ENCODE measurements at regions not wholly inside any gene's neighbourhood (a gene's known extent, or its start where the extent isn't known, plus 50 kb on each side); places are given as distances from the start of the nearest gene placed in this dataset.

DNA sequence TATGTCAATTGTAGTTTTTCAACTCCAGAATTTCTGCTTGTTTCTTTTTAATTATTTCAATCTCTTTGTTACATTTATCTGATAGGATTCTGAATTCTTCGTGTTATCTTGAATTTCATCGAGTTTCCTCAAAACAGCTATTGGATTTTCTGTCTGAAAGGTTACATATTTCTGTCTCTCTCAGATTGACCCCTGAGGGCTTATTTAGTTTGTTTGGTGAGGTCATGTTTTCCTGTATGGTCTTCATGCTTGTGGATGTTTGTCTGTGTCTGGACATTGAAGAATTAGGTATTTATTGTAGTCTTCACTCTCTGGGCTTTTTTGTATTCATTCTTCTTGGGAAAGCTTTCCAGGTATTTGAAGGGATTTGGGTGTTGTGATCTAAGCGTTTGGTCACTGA, 85.6 kb downstream of the SNAPC1 start:
- no peak for DNase-seq (ENCODE audit: low spot score)

DNA sequence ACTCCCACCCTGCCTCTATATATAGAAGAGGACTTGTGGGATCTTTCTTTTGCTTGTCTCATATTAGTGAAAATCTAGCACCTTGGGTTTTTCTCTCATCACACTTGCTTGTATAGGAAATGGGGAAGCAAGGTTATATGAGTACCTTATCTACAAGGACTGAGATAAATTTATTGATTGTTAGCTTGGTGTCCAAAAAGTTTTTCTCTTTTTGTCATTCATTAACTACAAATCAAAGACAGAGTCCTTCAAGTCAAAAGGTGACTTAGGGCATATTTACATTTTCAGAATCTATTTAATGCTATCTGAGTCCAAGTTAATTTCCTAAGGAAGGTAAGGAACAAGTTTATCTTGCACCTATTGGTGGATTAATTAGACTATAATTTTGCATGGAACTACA, 92.7 kb downstream of the SNAPC1 start:
- DNase-seq (ENCODE audit: low spot score): no peak

DNA sequence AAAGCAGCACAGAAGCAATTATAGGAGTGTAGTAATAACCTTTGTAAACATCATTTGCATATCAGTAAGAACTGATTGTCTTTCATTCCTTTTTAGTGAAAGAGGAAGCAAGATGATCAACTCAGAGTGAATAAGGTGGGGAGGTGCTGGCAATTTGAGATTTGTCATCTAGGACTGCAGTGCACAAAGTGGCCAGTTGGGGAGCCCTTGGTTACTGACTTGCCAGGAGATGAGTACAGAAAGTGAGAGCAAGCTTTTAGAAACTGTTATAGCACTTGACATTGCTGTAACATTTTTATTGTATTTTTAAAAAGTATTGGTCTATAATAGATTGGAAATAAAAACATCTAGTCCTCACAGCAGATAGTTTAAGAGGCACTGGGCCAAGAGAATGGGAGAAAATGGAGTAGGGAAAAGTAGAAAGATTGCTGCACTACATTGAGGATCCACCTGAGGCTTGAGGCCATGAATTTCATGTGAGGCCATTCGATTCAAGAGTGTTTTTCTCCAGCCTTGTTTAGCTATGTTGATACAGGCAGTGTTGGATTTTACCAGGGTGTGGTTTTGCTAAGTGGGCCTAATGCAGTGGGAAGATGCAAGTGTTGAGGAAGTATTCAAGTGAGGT, 98.2 kb downstream of the SNAPC1 start:
- peak; percentile 36 for DNase-seq (ENCODE audit: low spot score)

DNA sequence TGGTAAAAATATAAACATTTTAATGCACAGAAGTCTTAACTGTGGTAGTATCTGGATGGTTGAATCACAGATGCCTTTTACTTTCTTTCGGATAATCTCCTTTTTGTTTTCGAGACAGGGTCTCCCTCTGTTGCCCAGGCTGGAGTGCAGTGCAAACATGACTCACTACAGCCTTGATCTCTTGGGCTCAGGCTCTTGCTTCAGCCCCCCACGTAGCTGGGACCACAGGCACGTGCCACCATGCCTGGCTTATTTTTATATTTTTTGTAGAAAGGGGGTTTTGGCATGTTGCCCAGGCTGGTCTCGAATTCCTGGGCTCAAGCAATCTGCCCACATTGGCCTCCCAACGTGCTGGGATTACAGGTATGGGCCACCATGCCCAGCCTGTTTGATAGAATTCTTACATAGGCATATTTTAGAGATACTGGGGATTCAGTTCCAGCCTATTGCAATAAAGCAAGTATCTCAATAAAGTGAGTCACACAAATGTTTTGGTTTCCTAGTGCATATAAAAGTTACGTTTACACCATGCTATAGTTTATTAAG, 99.2 kb downstream of the SNAPC1 start:
- DNase-seq (ENCODE audit: low spot score): no peak

DNA sequence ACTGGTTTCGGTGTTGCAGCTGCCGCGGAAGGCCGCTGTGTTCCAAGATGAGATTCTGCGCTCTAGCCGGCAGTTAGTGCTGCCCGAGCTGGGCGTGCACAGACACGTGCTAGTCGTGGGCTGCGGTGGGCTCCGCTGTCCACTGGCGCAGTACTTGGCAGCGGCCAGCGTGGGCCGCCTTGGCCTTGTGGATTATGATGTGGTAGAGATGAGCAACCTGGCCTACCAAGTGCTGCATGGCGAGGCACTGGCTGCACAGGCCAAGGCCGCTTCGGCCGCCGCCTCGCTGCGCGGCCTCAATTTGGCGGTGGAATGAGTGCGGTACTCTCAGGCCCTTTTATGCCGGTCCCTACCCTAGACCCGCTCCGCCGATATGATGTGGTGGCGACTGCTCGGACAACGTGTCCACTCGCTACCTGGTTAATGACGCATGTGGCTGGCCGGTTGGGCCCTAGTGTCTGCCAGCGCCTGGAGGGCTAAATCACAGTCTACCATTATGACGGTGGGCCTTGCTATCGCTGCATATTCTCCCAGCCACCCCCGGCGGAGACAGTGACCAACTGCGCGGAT, 102.2 kb downstream of the SNAPC1 start:
- DNase-seq (ENCODE audit: low spot score): no peak

DNA sequence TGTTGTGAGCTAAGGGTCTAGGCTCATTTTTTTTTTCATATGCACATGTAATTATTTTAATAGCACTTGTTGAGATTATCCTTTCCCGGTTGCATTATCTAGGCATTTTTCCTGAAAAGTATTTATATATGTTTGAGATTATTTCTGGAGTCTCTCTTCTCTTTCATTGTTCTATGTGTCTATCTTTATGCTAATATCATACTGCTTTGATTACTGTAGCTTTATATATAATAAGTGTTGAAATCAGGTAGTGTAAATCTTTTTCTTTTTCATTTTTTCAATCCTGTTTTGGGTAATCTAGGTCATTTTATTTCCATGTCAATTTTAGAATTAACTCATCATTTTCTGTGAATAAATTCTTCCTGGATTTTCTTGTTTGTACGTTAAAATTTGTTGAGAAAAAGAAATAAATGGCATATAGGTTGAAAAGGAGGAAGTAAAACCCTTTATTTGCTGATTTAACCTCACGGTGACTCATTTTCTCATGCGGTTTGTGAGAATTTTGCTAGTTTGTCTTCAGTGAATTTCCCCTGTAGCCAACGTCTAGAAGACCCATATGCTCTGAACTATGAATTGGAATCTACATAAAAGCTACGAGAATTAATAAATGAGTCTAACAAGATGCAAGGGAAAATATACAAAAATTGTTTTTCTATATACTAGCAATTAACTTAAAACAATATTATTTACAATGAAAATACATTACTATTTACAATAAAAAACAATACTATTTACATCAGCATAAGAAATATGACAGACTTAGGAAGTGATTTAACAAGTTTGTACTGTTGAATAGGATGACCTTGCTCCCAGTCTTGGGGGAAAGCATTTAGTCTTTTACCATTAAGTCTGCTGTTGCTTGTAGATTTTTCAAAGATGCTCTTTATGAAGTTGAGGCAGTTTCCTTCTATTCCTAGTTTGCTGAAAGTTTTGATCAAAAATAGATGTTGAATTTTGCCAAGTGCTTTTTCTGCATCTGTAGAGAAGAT, 105.0 kb downstream of the SNAPC1 start:
- DNase-seq (ENCODE audit: low spot score): peak; percentile 6

DNA sequence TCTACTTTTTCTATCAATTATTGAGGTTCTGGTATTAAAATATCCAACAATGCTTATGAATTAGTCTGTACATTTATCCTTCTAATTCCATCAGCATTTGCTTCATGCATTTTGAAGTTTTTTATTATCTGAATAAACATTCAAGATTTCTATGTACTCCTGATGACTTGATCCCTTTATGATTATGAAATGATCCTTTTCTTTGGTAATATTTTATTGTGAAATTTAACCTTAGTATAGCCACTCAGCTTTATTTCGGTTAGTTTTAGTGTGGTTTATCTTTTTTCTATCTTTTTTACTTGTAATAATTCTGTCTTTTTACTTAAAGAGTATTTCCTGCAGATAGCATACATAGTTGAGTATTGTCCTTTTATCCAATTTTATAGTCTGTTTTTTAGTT, 106.6 kb downstream of the SNAPC1 start:
- no peak for DNase-seq (ENCODE audit: low spot score)

DNA sequence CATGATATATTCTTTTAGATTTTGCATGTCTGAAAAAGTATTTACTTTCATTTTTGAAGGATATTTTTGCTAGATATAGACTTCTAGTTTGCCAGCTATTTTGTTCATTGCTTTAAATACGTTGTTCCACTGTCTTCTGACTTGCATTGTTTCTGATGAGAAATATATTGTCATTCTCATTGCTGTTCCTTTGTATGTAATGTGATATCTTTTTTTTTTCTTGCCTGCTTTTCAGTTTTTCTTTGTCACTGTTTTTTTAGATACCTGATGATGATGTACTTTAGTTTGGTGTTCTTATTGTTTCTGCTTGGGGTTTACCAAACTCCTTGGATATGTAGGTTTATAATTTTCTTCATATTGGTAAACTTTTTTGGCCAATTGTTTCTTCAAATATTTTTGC, 107.9 kb downstream of the SNAPC1 start:
- DNase-seq (ENCODE audit: low spot score): no peak

DNA sequence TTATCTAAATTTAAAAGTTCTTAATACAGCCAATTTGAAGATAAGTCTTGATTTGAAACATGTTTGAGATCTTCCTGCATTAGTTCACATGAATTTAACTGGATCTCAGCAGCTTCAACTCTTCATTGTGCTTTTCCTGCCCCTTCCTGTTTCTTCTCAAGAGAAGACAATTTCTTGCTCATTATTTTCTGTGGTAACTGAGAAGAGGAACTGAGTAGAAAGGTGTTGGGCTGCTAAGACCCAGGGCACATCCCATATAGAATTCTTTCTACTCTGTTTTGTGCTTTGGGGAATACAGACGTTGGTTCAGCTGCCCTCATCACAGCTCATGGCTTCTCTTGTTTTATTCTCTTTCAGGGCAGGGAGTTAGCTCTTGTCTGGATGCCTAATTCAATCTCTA, 110.2 kb downstream of the SNAPC1 start:
- DNase-seq (ENCODE audit: low spot score): no peak

DNA sequence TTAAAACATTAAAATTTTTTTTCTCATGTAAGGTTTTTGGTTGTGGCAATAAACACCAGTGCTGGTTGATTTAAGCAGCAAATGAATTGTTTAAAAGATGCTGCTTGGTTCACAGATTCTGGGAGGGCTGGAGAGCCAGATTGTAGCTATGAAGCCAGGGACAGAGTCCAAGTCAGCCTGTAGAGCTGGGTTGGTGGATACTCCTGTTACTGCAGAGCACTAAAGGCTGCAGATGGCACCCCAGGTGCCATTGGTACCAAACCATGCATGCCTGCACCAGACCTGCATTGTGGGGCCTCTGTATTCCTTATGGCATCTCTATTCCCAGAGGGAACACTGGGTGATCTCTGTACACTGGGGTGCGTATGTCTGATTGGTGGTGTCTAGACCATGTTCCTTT, 113.3 kb downstream of the SNAPC1 start:
- no peak for DNase-seq (ENCODE audit: low spot score)

DNA sequence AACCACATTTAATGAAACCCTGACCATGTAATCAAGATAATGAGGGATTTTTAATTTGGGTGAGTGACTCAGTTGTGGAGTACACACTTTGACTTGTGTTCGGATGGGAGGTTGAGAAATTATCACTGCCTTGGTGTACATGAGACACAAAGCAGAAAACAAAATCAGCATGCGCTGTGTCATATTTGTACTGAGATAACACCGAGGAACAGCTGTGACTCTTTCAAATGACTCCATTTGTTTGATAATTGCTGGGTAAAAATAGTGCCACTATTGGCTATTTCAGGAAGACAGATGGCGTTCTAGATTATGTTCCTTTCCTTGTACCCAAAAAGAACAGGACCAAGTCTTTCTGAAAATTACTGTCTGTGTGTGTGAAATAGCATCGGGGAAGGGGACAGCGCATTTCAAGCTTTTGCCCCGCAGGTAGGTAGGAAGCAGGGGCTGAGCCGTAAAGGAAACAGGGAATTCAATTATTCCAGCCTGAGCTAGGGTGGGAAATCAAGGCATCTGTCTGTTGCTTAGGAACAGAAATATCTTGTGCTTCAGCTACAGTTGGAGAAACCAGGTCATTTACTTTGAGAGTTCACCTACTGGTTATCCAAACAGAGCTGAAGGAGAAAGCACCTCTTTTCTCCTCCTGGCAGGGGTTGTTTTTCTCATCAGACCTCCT, 114.3 kb downstream of the SNAPC1 start:
- DNase-seq (ENCODE audit: low spot score): no peak

DNA sequence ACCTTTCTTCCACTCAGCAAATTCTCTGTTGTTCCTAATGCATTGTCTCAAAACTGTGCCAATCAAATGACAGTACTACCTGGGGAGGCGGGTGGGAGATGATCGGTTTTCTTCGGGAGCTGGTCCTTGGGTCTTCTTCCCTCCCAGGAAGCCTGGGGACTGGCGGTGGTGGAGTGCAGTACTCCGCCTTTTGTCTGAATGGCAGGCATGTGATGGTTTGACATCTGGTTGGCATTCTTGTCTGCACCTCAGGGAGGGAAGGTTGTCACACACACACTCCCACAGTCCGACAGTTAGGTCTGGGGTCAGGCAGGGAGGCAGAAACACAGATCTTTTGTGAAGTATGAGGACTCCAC, 114.8 kb downstream of the SNAPC1 start:
- no peak for DNase-seq (ENCODE audit: low spot score)

DNA sequence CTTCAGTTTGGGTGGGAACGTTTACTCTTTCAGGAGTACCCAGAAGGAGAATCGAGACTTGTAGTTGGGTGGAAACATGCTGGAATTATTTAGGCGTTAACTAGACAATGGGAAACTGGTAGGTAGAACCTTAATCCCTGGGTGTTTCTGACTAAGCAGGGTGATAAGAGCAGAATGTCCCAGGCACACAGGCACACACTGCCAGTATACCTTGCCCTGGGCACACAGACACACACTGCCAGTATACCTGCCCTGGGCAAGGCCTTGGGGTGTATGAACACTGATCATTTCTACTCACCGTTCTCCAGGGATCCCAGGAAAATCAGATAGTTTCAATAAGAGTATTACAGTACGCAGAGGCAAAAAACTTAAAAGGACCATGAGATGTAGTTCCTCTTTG, 115.5 kb downstream of the SNAPC1 start:
- no peak for DNase-seq (ENCODE audit: low spot score)

DNA sequence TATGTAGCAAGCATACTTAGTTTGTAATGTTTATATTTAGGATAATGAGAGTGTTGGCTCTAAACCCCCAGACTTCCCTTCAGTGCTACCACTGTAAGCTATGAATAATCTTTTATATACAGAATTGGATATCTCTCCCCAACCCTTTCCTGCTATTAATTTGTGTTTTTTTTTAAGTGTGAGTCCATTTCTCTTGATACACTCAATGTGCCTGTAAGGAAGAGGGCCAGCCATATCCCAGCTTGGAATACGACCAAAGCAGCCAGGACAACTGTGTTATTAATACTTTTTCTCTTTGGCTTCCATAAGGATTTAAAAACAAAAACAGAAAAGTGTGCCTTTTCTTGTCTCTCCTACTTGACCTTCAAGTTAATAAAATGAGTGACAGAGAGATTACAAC, 116.7 kb downstream of the SNAPC1 start:
- DNase-seq (ENCODE audit: low spot score): no peak

DNA sequence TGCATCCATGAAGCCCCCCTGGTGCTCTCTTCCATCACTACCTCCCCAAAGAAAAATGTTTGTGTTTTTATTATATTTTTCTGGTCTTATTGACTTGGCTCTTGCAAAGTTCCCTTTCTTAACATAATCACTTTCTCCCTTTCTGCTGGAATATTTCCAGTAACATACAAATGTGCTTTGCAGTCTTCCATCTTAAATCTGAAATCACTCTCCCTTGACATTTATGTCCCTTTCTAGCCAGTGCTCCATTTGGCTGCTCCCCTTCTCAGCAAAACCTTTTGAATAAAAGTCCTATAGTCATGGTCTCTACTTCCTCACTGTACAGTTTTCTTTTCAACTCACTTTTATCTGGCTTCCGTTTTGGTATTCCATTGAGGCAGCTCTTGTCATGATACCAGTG, 118.8 kb downstream of the SNAPC1 start:
- DNase-seq (ENCODE audit: low spot score): no peak

DNA sequence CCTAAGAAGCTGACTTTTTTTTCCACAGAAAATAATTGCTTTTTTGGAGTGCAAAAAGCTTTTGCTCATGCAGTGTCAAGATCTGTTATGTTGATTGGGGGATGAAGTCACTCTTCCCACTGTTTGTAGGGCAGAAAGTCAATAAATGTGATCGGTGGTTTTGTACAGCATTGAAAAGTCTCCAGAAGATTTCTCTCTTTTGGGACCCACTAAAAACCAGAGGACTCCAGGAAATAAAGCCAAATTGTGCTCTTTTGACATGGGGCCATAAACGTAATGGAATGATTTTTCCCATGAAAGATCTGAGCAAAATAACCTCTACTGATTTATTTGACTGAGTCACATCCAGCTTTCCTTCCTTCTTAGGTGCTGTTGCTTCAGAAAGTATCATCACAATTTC, 122.5 kb downstream of the SNAPC1 start:
- DNase-seq (ENCODE audit: low spot score): no peak

DNA sequence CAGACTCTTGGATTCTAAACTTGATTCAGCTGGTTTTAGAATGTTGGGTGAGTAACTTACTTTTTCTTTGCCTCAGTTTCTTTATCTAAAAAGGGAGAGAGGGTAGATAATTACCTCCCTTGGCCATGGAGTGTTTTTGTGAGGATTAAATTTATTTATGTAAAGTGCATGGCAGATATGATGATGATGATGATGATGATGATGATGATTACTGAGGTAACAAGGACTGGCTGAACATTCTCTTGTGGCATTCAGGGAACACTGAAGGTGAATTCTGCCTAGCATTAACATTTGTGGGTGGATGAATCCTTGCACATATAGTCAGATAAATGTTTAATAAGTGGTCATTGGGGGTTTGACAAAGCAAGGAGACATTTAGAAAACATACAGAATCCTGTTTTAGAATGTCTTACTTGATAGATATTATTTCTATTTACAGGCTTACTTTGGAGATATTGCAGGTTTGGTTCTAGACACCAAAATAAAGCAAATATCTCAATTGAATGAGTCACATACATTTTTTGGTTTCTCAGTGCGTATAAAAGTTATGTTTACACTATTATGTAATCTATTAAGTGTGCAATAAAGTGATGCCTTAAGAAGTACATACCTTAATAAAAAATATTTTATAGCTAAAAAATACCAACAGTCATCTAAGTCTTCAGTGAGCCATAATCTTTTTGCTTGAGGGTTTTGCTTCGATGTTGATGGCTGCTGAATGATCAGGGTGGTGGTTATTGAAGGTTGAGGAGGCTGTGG, 123.2 kb downstream of the SNAPC1 start:
- no peak for DNase-seq (ENCODE audit: low spot score)

DNA sequence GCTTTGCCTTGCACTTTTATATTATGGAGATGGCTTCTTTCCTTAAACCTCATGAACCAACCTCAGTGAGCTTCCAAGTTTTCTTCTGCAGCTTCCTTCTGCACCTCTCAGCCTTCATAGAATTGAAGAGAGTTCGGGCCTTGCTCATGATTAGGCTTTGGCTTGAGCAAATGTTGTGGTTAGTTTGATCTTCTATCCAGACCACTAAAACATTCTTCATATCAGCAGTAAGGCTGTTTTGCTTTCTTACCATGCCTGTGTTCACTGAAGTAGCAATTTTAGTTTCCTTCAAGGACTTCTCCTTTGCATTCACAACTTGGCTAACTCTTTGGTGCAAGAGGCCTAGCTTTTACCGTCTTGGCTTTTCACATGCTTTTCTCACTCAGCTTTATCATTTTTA, 125.4 kb downstream of the SNAPC1 start:
- DNase-seq (ENCODE audit: low spot score): no peak

DNA sequence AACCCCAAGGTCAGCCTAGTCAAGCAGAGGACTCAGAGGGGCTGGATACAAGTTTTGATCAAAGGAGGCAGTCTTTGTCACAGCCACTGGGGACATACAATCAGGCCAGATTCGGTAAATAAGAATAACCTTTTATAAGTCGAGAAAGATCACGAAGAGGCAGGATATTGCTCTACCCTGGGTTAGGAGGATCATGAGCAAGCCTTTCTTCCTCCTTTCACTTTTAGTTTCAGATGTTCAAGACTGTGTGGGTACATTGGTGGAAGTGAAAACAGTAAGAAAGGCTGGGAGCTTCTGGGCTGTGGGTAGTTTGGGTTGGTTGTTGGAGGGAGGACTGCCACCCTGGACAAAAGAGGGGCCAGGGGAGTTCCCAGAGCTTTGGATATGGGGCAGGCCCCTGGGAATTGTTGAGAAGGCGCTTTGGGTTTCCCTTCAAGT, 127.7 kb downstream of the SNAPC1 start:
- no peak for DNase-seq (ENCODE audit: low spot score)

DNA sequence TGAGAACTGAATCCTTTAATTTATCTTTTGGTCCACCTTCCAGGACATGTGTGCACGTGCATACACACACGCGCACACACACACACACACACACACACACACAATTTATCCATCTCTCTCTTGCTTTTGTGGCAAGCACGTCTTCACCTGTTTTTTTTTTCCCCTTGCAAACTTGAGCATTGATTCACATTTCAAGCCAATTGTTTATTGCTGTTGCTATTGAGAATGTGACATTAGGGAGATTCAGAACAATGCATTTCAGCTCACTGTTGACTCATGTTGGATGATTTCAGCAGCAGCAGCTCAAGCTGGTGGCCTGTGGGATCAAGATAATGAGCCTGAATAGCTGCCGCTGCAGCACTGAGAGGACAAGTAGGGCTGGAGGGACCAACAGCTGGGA, 128.9 kb downstream of the SNAPC1 start:
- DNase-seq (ENCODE audit: low spot score): no peak

DNA sequence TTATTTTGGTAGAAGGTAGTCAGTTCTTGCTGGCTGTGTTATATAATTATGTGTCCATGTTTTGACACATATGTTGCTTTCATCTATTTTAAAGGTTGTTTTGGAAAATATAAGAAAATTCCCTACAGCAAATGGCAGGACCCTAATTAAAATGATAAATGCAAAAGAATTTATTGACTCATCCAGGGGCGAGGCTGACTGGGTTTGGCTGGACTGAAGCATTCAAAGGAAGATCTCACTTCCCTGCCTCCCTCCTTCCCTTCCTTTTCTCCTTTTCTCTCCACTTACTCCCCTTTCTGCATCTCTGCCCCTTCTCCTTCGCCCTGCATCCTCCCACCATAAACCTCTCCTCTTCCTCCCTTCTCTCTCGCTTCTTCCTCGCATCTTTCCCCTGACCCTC, 129.6 kb downstream of the SNAPC1 start:
- no peak for DNase-seq (ENCODE audit: low spot score)
